Gastrocnemius medialis (tissue), 4 donors: ENCODE measurements at regions not wholly inside any gene's neighbourhood (a gene's known extent, or its start where the extent isn't known, plus 50 kb on each side); places are given as distances from the start of the nearest gene placed in this dataset.

Experiments used
- ATAC-seq, 2 donors: fragments of 150-250 bp; one replicate each; pipeline ENCODE4 v1.9.1; 2016
- DNase-seq, 2 donors: peaks; one replicate each; pipeline ENCODE4 v3.0.0-alpha.2; 2019
- H3K27ac ChIP-seq, 4 donors: fragments of 200-600 bp; sonication (generic); 1 replicate in 1 of 4; 2 replicates in 3 of 4; pipeline ENCODE4 v1.5.1; 2016 to 2018; ENCODE audit warnings: mild to moderate bottlenecking in 2 of 4, moderate library complexity in 1 of 4
- H3K27me3 ChIP-seq, 3 donors: fragments of 200-600 bp; sonication (generic) in 2 of 3; 1 replicate in 1 of 3; 2 replicates in 2 of 3; pipeline versions ENCODE4 v1.5.1 to v1.6.0; 2016 to 2019; ENCODE audit warnings: mild to moderate bottlenecking in 1 of 3, moderate library complexity in 1 of 3
- H3K36me3 ChIP-seq, 2 donors: fragments of 200-600 bp; sonication (generic) in 1 of 2; one replicate each; pipeline ENCODE4 v1.5.1; 2017 to 2018
- H3K4me1 ChIP-seq, 2 donors: fragments of 200-600 bp; sonication (generic) in 1 of 2; one replicate each; pipeline ENCODE4 v1.5.1; 2016 to 2017; ENCODE audit warnings: mild to moderate bottlenecking in 2 of 2
- H3K4me3 ChIP-seq, 4 donors: fragments of 200-600 bp; sonication (generic) in 3 of 4; 1 replicate in 1 of 4; 2 replicates in 3 of 4; pipeline ENCODE4 v1.5.1; 2016 to 2019; ENCODE audit warnings: mild to moderate bottlenecking in 2 of 4
- H3K9me3 ChIP-seq, 3 donors: fragments of 200-600 bp; sonication (generic) in 2 of 3; 1 replicate in 1 of 3; 2 replicates in 2 of 3; pipeline ENCODE4 v1.5.1; 2016 to 2019
- POLR2A ChIP-seq, 2 donors: fragments of 450-650 bp; IDR thresholded peaks; one replicate each; pipeline ENCODE4 v1.6.1; 2017; ENCODE audit warnings: antibody characterized with exemption in 2 of 2, mild to moderate bottlenecking in 2 of 2, moderate library complexity in 2 of 2
- in situ Hi-C, 4 donors: fragments of 200-750 bp; cut with MboI; loops; one replicate each; pipeline versions ENCODE4 v1.15.0 to v1.8.0; 2017; ENCODE audit warnings: low sequenced_read_pairs in 4 of 4
- intact Hi-C: fragments of 100-400 bp; cut with DNase I; formaldehyde crosslinking; loops from one replicate; pipeline ENCODE4 v1.15.1; 2023; ENCODE audit warnings: low total_unique reads
- TF ChIP-seq, protein P1 (sequence below), 5 experiments: fragments of 450-650 bp in 3 of 5; fragments of 200-600 bp in 2 of 5; sonication (generic) in 2 of 5; IDR thresholded peaks in 4 of 5; conservative IDR thresholded peaks in 1 of 5; 1 replicate in 4 of 5; 2 replicates in 1 of 5; pipeline ENCODE4 v1.5.1; 2016 to 2019; ENCODE audit warnings: antibody characterized with exemption in 5 of 5, mild to moderate bottlenecking in 3 of 5, moderate library complexity in 3 of 5

DNA sequence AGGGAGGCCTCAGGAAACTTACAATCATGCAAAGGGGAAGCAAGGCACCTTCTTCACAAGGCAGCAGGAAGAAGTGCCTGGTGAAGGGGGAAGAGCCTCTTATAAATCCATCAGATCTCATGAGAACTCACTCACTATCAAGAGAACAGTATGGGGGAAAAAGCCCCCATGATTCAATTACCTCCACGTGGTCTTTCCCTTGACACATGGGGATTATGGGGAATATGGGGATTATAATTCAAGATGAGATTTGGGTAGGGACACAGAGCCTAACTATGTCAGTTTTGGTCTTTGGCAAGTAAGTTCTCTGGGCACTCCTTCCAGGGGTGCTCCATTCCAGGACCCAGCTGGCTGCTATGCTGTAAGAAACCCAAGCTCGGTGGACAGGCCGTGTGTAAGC lies 275.3 kb upstream of the TUT7 start:
- ATAC-seq: no peak
- in situ Hi-C loops: loop anchor here in 1 of 4 donors (25.0 kb wide), 2 partner anchors 108 to 683 kb away; no protein-coding TSS in a partner anchor

DNA sequence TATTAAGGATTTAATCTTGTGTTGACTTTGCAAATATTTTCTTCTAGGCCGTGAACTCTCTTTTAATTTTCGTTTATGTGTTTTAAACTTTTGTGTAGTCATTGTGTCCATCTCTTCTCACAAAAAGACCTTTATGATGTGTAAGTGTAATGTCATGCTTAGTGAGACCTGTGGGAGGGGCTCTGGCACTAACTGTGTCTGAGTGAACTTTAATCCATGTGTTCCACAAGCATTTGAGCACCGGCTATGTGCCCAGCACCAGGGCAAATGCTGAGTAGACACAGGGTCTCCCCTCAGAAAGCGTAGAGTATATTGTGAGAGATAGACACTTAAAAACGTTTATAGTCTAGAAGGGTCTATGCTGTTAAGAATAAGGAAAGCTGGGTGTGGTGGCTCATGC lies 272.6 kb upstream of the TUT7 start:
- DNase-seq (no peak), ATAC-seq (no peak)
- TF ChIP-seq, protein P1, sequence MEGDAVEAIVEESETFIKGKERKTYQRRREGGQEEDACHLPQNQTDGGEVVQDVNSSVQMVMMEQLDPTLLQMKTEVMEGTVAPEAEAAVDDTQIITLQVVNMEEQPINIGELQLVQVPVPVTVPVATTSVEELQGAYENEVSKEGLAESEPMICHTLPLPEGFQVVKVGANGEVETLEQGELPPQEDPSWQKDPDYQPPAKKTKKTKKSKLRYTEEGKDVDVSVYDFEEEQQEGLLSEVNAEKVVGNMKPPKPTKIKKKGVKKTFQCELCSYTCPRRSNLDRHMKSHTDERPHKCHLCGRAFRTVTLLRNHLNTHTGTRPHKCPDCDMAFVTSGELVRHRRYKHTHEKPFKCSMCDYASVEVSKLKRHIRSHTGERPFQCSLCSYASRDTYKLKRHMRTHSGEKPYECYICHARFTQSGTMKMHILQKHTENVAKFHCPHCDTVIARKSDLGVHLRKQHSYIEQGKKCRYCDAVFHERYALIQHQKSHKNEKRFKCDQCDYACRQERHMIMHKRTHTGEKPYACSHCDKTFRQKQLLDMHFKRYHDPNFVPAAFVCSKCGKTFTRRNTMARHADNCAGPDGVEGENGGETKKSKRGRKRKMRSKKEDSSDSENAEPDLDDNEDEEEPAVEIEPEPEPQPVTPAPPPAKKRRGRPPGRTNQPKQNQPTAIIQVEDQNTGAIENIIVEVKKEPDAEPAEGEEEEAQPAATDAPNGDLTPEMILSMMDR (IDR thresholded peaks at IDR 0.05 in 4 of 5, conservative IDR thresholded peaks at IDR 0.05 in 1 of 5): no peak
- TF ChIP-seq POLR2A (IDR thresholded peaks at IDR 0.05): no peak
- no peaks in the 10 kb centered on the region for H3K4me1 ChIP-seq
- in situ Hi-C loops (loop anchor here in 1 of 4 donors (25.0 kb wide), 2 partner anchors 110 to 685 kb away; no protein-coding TSS in a partner anchor), intact Hi-C loops (no loop called here)
- no peaks in the 10 kb centered on the region for H3K36me3 ChIP-seq
- H3K27me3 ChIP-seq: no peaks in the 10 kb centered on the region
- no peak overlapping the region for H3K4me3 ChIP-seq
- no peaks in the 10 kb centered on the region for H3K9me3 ChIP-seq
- H3K27ac ChIP-seq: no peak overlapping the region

More for the DNA sequence above, 275.3 kb upstream of the TUT7 start:
- intact Hi-C loops: no loop called here
- no peaks in the 10 kb centered on the region for H3K4me1 ChIP-seq
- TF ChIP-seq POLR2A (IDR thresholded peaks at IDR 0.05): no peak
- TF ChIP-seq, protein P1 (IDR thresholded peaks at IDR 0.05 in 4 of 5, conservative IDR thresholded peaks at IDR 0.05 in 1 of 5): no peak
- DNase-seq: no peak
- no peak overlapping the region for H3K27ac ChIP-seq
- no peak overlapping the region for H3K4me3 ChIP-seq
- no peaks in the 10 kb centered on the region for H3K9me3 ChIP-seq
- no peaks in the 10 kb centered on the region for H3K36me3 ChIP-seq
- H3K27me3 ChIP-seq: no peaks in the 10 kb centered on the region

DNA sequence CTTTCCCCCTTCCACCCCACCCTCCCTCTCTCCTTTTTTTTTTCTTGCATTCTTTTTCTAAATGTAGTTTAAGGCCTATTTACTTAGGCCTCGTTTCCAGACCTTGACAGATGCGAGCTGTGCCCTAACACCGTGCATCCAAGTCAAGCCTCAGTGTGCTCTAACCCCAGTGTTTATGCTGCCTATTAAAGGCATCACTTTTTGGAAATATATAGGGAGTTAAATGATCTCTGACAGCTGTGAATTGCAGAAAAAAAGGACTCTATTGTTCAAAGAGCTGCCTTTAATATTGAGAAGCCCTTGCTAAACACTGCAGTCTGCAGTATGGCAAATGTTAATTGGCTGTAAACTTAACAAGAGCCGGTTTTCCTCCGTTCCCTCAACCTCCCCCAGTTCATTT lies 270.4 kb upstream of the TUT7 start:
- in situ Hi-C loops (loop anchor here in 1 of 4 donors (25.0 kb wide), 2 partner anchors 113 to 688 kb away; no protein-coding TSS in a partner anchor), intact Hi-C loops (no loop called here)
- no peaks in the 10 kb centered on the region for H3K4me1 ChIP-seq
- H3K9me3 ChIP-seq: no peaks in the 10 kb centered on the region
- TF ChIP-seq, protein P1 (IDR thresholded peaks at IDR 0.05 in 4 of 5, conservative IDR thresholded peaks at IDR 0.05 in 1 of 5): no peak
- TF ChIP-seq POLR2A (IDR thresholded peaks at IDR 0.05): no peak
- no peaks in the 10 kb centered on the region for H3K36me3 ChIP-seq
- ATAC-seq (no peak), DNase-seq (no peak)
- no peak overlapping the region for H3K27ac ChIP-seq
- no peaks in the 10 kb centered on the region for H3K27me3 ChIP-seq
- H3K4me3 ChIP-seq: no peak overlapping the region

DNA sequence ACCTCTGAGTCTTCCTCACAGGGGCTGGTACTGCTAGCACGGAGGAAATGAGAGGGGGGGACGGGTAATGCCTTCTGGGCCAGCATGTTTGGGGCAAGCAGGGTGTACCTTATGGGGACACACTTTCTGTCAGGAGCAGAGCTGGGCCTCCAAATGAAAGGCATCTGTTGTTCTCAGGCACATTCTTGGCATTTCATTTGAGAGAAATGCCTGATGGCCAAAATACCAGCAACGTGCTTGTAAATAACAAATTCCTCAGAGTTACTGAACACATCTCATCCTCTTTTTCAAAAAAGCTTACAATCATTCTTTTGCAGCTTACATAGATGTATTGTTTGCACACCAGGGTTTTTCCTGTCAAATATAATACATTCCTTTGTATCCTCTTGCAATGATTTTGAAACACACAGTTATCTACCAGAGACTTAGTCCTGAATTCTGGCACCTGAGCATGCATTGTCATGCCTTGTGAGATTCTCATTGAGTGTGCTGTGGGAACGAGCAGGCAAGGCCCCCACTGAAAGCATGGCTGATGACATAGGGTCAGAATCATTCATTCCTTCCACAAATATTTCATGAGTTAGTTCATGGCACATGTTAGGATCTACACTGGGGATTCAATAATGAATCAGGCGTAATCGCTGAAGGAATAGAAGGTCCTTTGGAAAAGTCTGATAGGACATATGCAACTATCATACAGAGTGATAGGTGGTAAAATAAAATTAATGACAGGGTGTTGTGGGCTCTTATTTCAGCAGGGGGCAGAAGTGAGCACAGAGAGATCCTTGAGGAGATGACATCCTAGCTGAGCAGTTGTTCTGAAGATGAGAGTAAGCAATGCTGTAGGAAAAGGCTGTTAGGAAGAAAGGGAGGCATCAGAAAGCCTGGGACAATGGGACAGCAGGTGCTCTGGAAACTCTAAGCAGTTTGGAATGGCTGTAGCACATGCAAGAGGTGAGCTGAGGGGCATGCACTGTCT lies 260.9 kb upstream of the TUT7 start:
- no peak for DNase-seq
- no peak for TF ChIP-seq POLR2A (IDR thresholded peaks at IDR 0.05)
- TF ChIP-seq, protein P1 (IDR thresholded peaks at IDR 0.05 in 4 of 5, conservative IDR thresholded peaks at IDR 0.05 in 1 of 5): peak in 2 of 5 experiments; percentile 13 to 23
- Histone ChIP-seq H3K27ac (no peak overlapping the region), H3K4me1 (no peaks in the 10 kb centered on the region), H3K36me3 (no peaks in the 10 kb centered on the region), H3K4me3 (no peak overlapping the region), H3K27me3 (no peaks in the 10 kb centered on the region), H3K9me3 (no peaks in the 10 kb centered on the region)
- in situ Hi-C loops (no loop called here), intact Hi-C loops (no loop called here)
- no peak for ATAC-seq
